Astrocyte of the cerebellum (primary cell): ENCODE measurements at regions not wholly inside any gene's neighbourhood (a gene's known extent, or its start where the extent isn't known, plus 50 kb on each side); places are given as distances from the start of the nearest gene placed in this dataset.

Experiments used
- DNase-seq: peaks from one replicate; pipeline ENCODE4 v3.0.0-alpha.2; 2011; ENCODE audit warnings: low read depth
- H3K4me3 ChIP-seq: 2 replicates; pipeline ENCODE4 v1.5.1; 2011; ENCODE audit warnings: mild to moderate bottlenecking, low read depth, low read length, moderate library complexity
- CTCF ChIP-seq: IDR thresholded peaks from 2 replicates; pipeline ENCODE4 v1.5.1; 2012; ENCODE audit warnings: low read length, low read depth, moderate library complexity, mild to moderate bottlenecking; ENCODE audit errors: missing control alignments
- in situ Hi-C: cut with HindIII; loops from 2 replicates; pipeline ENCODE4 v1.10.0; 2017; ENCODE audit warnings: low sequenced_read_pairs

GRCh38 chr1:214939180-214939579 is 143.4 kb upstream of the KCNK2 start:
- no peak for TF ChIP-seq CTCF
- in situ Hi-C loops, result no loop called here
- no peak for DNase-seq
- no peak overlapping the region for H3K4me3 ChIP-seq

GRCh38 chr1:214941061-214941460 is 141.5 kb upstream of the KCNK2 start:
- no peak overlapping the region for H3K4me3 ChIP-seq
- no peak for DNase-seq
- TF ChIP-seq CTCF, result no peak
- in situ Hi-C loops, result no loop called here

- no peak for DNase-seq
- no peak for TF ChIP-seq CTCF
- no peak overlapping the region for H3K4me3 ChIP-seq
- in situ Hi-C loops, result no loop called here
Measured at GRCh38 chr1:214943054-214943453, 139.5 kb upstream of the KCNK2 start.

GRCh38 chr1:214946615-214947014 is 135.9 kb upstream of the KCNK2 start:
- no peak for DNase-seq
- no peak for TF ChIP-seq CTCF
- no peak overlapping the region for H3K4me3 ChIP-seq
- in situ Hi-C loops, result no loop called here

- TF ChIP-seq CTCF, result no peak
- no peak overlapping the region for H3K4me3 ChIP-seq
- in situ Hi-C loops, result no loop called here
- no peak for DNase-seq
Measured at GRCh38 chr1:214952648-214953047, 129.9 kb upstream of the KCNK2 start.

- H3K4me3 ChIP-seq, result no peak overlapping the region
- TF ChIP-seq CTCF, result no peak
- in situ Hi-C loops, result no loop called here
- no peak for DNase-seq
Measured at GRCh38 chr1:214953901-214954616, 128.5 kb upstream of the KCNK2 start.
